ENCODE measurements at regions not wholly inside any gene's neighbourhood (a gene's known extent, or its start where the extent isn't known, plus 50 kb on each side); places are given as distances from the start of the nearest gene placed in this dataset.

DNA sequence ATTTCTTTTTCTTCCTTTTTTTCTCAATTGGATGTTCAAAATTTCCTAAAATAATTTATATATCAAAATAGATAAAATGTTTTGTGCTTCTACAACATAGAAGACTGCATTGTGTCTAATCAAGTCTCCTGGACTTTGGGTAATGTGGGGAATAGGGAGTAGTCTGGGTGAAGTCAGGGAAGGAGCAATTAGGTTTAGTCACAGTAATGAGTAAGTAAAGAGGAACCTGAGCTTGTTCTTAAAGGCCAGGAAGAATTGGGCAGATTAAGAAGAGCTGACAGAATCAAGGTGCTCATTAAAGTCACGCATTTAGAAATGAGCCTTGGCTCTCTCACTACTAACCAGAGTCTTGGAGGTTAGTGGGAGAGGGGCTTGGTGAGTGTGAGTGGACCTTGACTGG lies 233.3 kb upstream of the SSTR1 start:
- TF ChIP-seq CTCF (IDR thresholded peaks at IDR 0.05; ENCODE audit: borderline replicate concordance, insufficient read depth, low read depth, low read length) = no peak
- no peak overlapping the region for H3K4me3 ChIP-seq (ENCODE audit: low read depth, low read length)

GRCh38 chr14:37977481-37977880 lies 230.2 kb upstream of the SSTR1 start:
- no peak overlapping the region for H3K4me3 ChIP-seq (ENCODE audit: low read depth, low read length)
- TF ChIP-seq CTCF (IDR thresholded peaks at IDR 0.05; ENCODE audit: borderline replicate concordance, insufficient read depth, low read depth, low read length) = no peak

DNA sequence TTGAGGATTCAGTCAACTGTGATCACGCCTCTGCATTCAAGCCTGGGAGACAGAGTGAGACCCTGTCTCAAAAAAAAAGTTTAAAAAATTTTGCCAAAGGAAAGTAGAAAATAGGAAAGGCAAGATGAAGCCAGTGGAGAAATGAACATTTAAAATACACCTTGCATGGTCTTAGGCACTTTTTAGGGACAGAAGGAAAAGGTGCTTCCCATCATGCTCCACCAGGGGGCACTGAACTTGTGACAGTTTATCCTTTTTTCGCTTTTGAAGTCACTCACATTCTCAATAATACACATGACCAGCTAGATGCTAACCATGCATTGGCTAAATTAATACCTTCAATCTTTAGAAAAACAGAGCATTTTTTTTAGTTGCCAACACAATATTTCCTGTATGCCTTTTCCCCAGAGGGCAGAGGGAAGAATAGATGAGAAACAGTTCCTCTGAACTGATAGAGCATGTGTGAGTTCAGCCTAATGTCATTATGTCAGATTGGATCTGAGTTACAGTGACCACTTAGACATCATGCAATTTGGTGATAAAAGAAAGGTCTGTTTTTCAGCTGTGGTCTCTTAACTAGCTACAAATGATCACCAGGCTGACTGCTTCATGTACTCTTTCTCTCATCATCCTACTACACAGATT lies 221.8 kb upstream of the SSTR1 start:
- H3K4me3 ChIP-seq (ENCODE audit: low read depth, low read length) = no peak overlapping the region
- peak; percentile 58 for TF ChIP-seq CTCF (IDR thresholded peaks at IDR 0.05; ENCODE audit: borderline replicate concordance, insufficient read depth, low read depth, low read length)

- H3K4me3 ChIP-seq (ENCODE audit: low read depth, low read length) = no peak overlapping the region
- TF ChIP-seq CTCF (IDR thresholded peaks at IDR 0.05; ENCODE audit: borderline replicate concordance, insufficient read depth, low read depth, low read length) = no peak
Observed at GRCh38 chr14:37988472-37988871, 219.2 kb upstream of the SSTR1 start.

DNA sequence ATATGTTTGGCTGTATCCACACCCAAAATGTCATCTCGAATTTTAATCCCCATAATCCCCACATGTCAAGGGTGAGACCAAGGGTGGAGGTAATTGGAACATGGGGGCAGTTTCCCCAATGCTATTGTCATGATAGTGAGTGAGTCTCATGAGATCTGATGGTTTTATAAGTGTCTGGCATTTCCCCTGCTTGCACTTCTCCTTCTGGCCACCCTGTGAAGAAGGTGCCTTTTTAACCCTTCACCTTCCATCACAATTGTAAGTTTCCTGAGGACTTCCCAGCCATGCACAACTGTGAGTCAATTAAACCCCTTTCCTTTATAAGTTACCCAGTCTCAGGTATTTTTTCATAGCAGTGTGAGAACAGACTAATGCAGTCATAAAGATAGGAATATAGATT lies 216.7 kb upstream of the SSTR1 start:
- H3K4me3 ChIP-seq (ENCODE audit: low read depth, low read length) = no peak overlapping the region
- TF ChIP-seq CTCF (IDR thresholded peaks at IDR 0.05; ENCODE audit: borderline replicate concordance, insufficient read depth, low read depth, low read length) = no peak

DNA sequence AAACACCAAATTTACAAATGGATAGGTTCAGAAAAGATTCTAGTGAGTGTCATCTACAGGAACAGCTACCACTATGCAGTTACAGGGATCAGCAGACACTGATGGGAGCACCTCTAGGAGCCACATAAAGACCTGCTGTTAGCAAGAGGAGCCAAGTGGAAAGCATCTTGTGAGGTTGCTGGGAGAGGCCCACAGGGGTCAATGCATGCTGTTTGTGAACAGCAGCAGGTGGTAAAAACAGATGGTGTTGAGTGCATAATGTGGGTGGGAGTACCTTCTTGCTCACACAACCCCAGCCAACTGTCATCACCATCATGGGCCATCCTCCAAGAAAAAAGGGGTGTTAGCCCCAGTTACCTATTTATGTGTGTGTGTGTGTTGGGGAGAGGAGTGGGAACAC lies 215.2 kb upstream of the SSTR1 start:
- H3K4me3 ChIP-seq (ENCODE audit: low read depth, low read length) = no peak overlapping the region
- TF ChIP-seq CTCF (IDR thresholded peaks at IDR 0.05; ENCODE audit: borderline replicate concordance, insufficient read depth, low read depth, low read length) = no peak

DNA sequence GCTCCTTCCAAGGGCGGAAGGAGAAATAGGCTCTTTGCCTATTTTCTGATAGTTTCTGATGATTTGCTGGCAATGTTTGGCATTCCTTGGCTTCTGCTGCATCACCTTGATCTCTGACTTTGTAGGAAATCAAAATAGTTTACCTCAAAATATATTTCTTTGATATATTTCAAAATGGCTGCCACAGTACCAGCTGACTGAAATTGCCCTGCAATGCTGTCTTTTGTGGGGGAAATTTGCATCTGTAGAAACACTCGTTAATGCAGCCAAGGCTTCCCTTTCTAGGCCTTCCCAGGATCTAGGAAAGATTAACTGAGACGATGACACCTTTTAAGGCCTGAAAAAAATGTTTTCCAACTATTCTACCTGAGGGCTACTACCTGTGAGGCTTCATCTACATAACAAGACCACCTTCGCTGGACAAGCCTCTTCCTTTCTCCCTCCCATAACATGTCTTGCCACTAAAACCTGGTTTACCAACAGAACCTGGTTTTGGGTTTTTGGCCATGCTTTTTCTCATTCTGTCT lies 212.8 kb upstream of the SSTR1 start:
- TF ChIP-seq CTCF (IDR thresholded peaks at IDR 0.05; ENCODE audit: borderline replicate concordance, insufficient read depth, low read depth, low read length) = no peak
- no peak overlapping the region for H3K4me3 ChIP-seq (ENCODE audit: low read depth, low read length)

Data from GM12875 (cell line).